Ishikawa (cell line): ENCODE measurements at regions not wholly inside any gene's neighbourhood (a gene's known extent, or its start where the extent isn't known, plus 50 kb on each side); places are given as distances from the start of the nearest gene placed in this dataset.

Experiments
- CREB1 ChIP-seq: IDR thresholded peaks from 2 replicates; pipeline ENCODE4 v1.6.1; 2012; ENCODE audit warnings: low read depth
- EGR1 ChIP-seq: IDR thresholded peaks from 2 replicates; pipeline ENCODE4 v1.6.1; 2012
- EP300 ChIP-seq: IDR thresholded peaks from 2 replicates; pipeline ENCODE4 v1.6.1; 2012; ENCODE audit warnings: borderline replicate concordance
- MAX ChIP-seq: IDR thresholded peaks from 2 replicates; pipeline ENCODE4 v1.6.1; 2012
- TAF1 ChIP-seq: IDR thresholded peaks from 2 replicates; pipeline ENCODE4 v1.6.1; 2012; ENCODE audit warnings: low read depth, mild to moderate bottlenecking
- TEAD4 ChIP-seq: IDR thresholded peaks from 2 replicates; pipeline ENCODE4 v1.6.1; 2012
- YY1 ChIP-seq: IDR thresholded peaks from 2 replicates; pipeline ENCODE4 v1.6.1; 2012; ENCODE audit warnings: low read depth

DNA sequence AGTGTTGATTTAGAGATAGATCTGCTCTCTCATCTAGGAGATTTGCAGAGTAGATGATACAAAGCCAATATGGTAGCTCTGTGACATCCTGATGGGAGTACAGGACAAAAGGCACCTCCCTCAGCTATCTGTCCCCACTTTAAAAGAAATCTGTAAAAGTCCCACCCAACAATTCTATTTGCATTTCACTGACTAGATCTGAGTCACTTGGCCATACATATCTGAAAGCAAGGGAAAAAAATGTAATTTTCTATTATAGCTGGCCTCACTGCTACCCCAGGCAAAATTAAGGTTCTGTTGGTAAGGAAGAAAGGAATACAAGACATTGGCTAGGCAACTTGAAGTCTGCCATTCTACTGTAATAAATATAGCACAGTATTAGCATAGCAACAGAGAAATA, 96.2 kb upstream of the RNF180 start:
- TF ChIP-seq TEAD4 = no peak
- TF ChIP-seq YY1 = no peak
- TF ChIP-seq EP300 = no peak
- no peak for TF ChIP-seq CREB1
- TF ChIP-seq EGR1 = no peak
- no peak for TF ChIP-seq TAF1
- no peak for TF ChIP-seq MAX
